Dendritic cell treated with granulocyte-macrophage colony-stimulating factor and Interleukin-4, amounts not matched to agents 40 ng/mL and 50 ng/mL, for 4 days (primary cell): ENCODE measurements at regions not wholly inside any gene's neighbourhood (a gene's known extent, or its start where the extent isn't known, plus 50 kb on each side); places are given as distances from the start of the nearest gene placed in this dataset.

Experiments
- H3K27ac Mint-ChIP-seq: one replicate; pipeline ENCODE4 v1.8.0; 2022; ENCODE audit warnings: mild to moderate bottlenecking, mixed read lengths
- H3K27me3 Mint-ChIP-seq: one replicate; pipeline ENCODE4 v1.8.0; 2022; ENCODE audit warnings: mild to moderate bottlenecking, mixed read lengths
- H3K36me3 Mint-ChIP-seq: one replicate; pipeline ENCODE4 v1.8.0; 2022; ENCODE audit warnings: low read depth, mixed read lengths
- H3K4me1 Mint-ChIP-seq: one replicate; pipeline ENCODE4 v1.8.0; 2022; ENCODE audit warnings: low read depth, mixed read lengths
- H3K4me3 Mint-ChIP-seq: one replicate; pipeline ENCODE4 v1.8.0; 2022; ENCODE audit warnings: mild to moderate bottlenecking, moderate library complexity, mixed read lengths
- H3K9me3 Mint-ChIP-seq: one replicate; pipeline ENCODE4 v1.8.0; 2022; ENCODE audit warnings: mixed read lengths
- intact Hi-C: fragments of 100-400 bp; cut with micrococcal nuclease; formaldehyde crosslinking; loops from one replicate; pipeline ENCODE4 v1.15.0; 2022

- H3K9me3 Mint-ChIP-seq: no peaks in the 10 kb centered on the region
- no peaks in the 10 kb centered on the region for H3K27me3 Mint-ChIP-seq
- intact Hi-C loops: loop anchor here (10.0 kb wide), 1 partner anchor 251 kb away; no protein-coding TSS in a partner anchor
- no peak overlapping the region for H3K27ac Mint-ChIP-seq
- H3K36me3 Mint-ChIP-seq: no peaks in the 10 kb centered on the region
- H3K4me3 Mint-ChIP-seq: no peak overlapping the region
- H3K4me1 Mint-ChIP-seq: peaks cover 19% of the 10 kb centered on the region
Measured at GRCh38 chr18:44514106-44514505, 166.6 kb upstream of the SETBP1 start.

- intact Hi-C loops: loop anchor here (10.0 kb wide), 1 partner anchor 250 kb away; no protein-coding TSS in a partner anchor
- Mint-ChIP-seq H3K27ac (no peak overlapping the region), H3K4me1 (peaks cover 19% of the 10 kb centered on the region), H3K27me3 (no peaks in the 10 kb centered on the region), H3K4me3 (no peak overlapping the region), H3K36me3 (no peaks in the 10 kb centered on the region), H3K9me3 (no peaks in the 10 kb centered on the region)
Measured at GRCh38 chr18:44514766-44515165, 165.9 kb upstream of the SETBP1 start.

- Mint-ChIP-seq H3K27me3 (no peaks in the 10 kb centered on the region), H3K27ac (no peak overlapping the region), H3K36me3 (no peaks in the 10 kb centered on the region), H3K4me3 (no peak overlapping the region), H3K9me3 (no peaks in the 10 kb centered on the region), H3K4me1 (peaks cover 19% of the 10 kb centered on the region)
- intact Hi-C loops: loop anchor here (10.0 kb wide), 1 partner anchor 248 kb away; no protein-coding TSS in a partner anchor
Measured at GRCh38 chr18:44516450-44516849, 164.2 kb upstream of the SETBP1 start.

GRCh38 chr18:44517136-44517535 lies 163.6 kb upstream of the SETBP1 start:
- peaks cover 19% of the 10 kb centered on the region for H3K4me1 Mint-ChIP-seq
- H3K36me3 Mint-ChIP-seq: no peaks in the 10 kb centered on the region
- no peak overlapping the region for H3K4me3 Mint-ChIP-seq
- intact Hi-C loops: loop anchor here (10.0 kb wide), 1 partner anchor 248 kb away; no protein-coding TSS in a partner anchor
- no peak overlapping the region for H3K27ac Mint-ChIP-seq
- H3K9me3 Mint-ChIP-seq: no peaks in the 10 kb centered on the region
- no peaks in the 10 kb centered on the region for H3K27me3 Mint-ChIP-seq

- Mint-ChIP-seq H3K4me1 (peaks cover 19% of the 10 kb centered on the region), H3K4me3 (no peak overlapping the region), H3K9me3 (no peaks in the 10 kb centered on the region), H3K36me3 (no peaks in the 10 kb centered on the region), H3K27ac (no peak overlapping the region), H3K27me3 (no peaks in the 10 kb centered on the region)
- intact Hi-C loops: loop anchor here (10.0 kb wide), 1 partner anchor 247 kb away; no protein-coding TSS in a partner anchor
Measured at GRCh38 chr18:44518091-44518615, 162.5 kb upstream of the SETBP1 start.

- H3K36me3 Mint-ChIP-seq: no peaks in the 10 kb centered on the region
- no peak overlapping the region for H3K27ac Mint-ChIP-seq
- no peak overlapping the region for H3K4me3 Mint-ChIP-seq
- H3K9me3 Mint-ChIP-seq: no peaks in the 10 kb centered on the region
- no peaks in the 10 kb centered on the region for H3K27me3 Mint-ChIP-seq
- H3K4me1 Mint-ChIP-seq: peaks cover 19% of the 10 kb centered on the region
- intact Hi-C loops: loop anchor here (10.0 kb wide), 1 partner anchor 246 kb away; no protein-coding TSS in a partner anchor
Measured at GRCh38 chr18:44518666-44519065, 162.0 kb upstream of the SETBP1 start.

GRCh38 chr18:44520981-44521667 lies 159.6 kb upstream of the SETBP1 start:
- no peak overlapping the region for H3K27ac Mint-ChIP-seq
- H3K4me3 Mint-ChIP-seq: no peak overlapping the region
- H3K36me3 Mint-ChIP-seq: no peaks in the 10 kb centered on the region
- intact Hi-C loops: no loop called here
- no peaks in the 10 kb centered on the region for H3K9me3 Mint-ChIP-seq
- no peaks in the 10 kb centered on the region for H3K27me3 Mint-ChIP-seq
- H3K4me1 Mint-ChIP-seq: peaks cover 19% of the 10 kb centered on the region

- H3K27ac Mint-ChIP-seq: no peak overlapping the region
- intact Hi-C loops: no loop called here
- no peak overlapping the region for H3K4me3 Mint-ChIP-seq
- H3K27me3 Mint-ChIP-seq: no peaks in the 10 kb centered on the region
- H3K36me3 Mint-ChIP-seq: no peaks in the 10 kb centered on the region
- no peaks in the 10 kb centered on the region for H3K9me3 Mint-ChIP-seq
- peaks cover 20% of the 10 kb centered on the region for H3K4me1 Mint-ChIP-seq
Measured at GRCh38 chr18:44521668-44522022, 159.0 kb upstream of the SETBP1 start.

GRCh38 chr18:44526705-44527415 lies 153.8 kb upstream of the SETBP1 start:
- intact Hi-C loops: no loop called here
- H3K27ac Mint-ChIP-seq: no peak overlapping the region
- H3K9me3 Mint-ChIP-seq: no peaks in the 10 kb centered on the region
- no peak overlapping the region for H3K4me3 Mint-ChIP-seq
- H3K4me1 Mint-ChIP-seq: peaks cover 8% of the 10 kb centered on the region
- peaks cover 4% of the 10 kb centered on the region for H3K27me3 Mint-ChIP-seq
- no peaks in the 10 kb centered on the region for H3K36me3 Mint-ChIP-seq

GRCh38 chr18:44533071-44533470 lies 147.6 kb upstream of the SETBP1 start:
- Mint-ChIP-seq H3K9me3 (no peaks in the 10 kb centered on the region), H3K27ac (no peak overlapping the region), H3K27me3 (peaks cover 7% of the 10 kb centered on the region), H3K4me1 (peaks cover 17% of the 10 kb centered on the region), H3K36me3 (no peaks in the 10 kb centered on the region), H3K4me3 (no peak overlapping the region)
- intact Hi-C loops: no loop called here

GRCh38 chr18:44536046-44536445 lies 144.6 kb upstream of the SETBP1 start:
- Mint-ChIP-seq H3K27ac (no peak overlapping the region), H3K27me3 (peaks cover 3% of the 10 kb centered on the region), H3K9me3 (no peaks in the 10 kb centered on the region), H3K4me1 (peaks cover 17% of the 10 kb centered on the region), H3K36me3 (no peaks in the 10 kb centered on the region), H3K4me3 (no peak overlapping the region)
- intact Hi-C loops: no loop called here

- H3K27me3 Mint-ChIP-seq: peaks cover 3% of the 10 kb centered on the region
Measured at GRCh38 chr18:44536619-44537018, 144.1 kb upstream of the SETBP1 start.

GRCh38 chr18:44537526-44537925 lies 143.2 kb upstream of the SETBP1 start:
- no peaks in the 10 kb centered on the region for H3K36me3 Mint-ChIP-seq
- H3K27me3 Mint-ChIP-seq: peaks cover 3% of the 10 kb centered on the region
- H3K4me1 Mint-ChIP-seq: peaks cover 17% of the 10 kb centered on the region
- intact Hi-C loops: no loop called here
- no peak overlapping the region for H3K27ac Mint-ChIP-seq
- no peak overlapping the region for H3K4me3 Mint-ChIP-seq
- H3K9me3 Mint-ChIP-seq: no peaks in the 10 kb centered on the region

More at GRCh38 chr18:44536619-44537018, 144.1 kb upstream of the SETBP1 start:
- Mint-ChIP-seq H3K27ac (no peak overlapping the region), H3K9me3 (no peaks in the 10 kb centered on the region), H3K36me3 (no peaks in the 10 kb centered on the region), H3K4me3 (no peak overlapping the region), H3K4me1 (peaks cover 17% of the 10 kb centered on the region)
- intact Hi-C loops: no loop called here

- Mint-ChIP-seq H3K4me1 (peaks cover 9% of the 10 kb centered on the region), H3K36me3 (no peaks in the 10 kb centered on the region), H3K4me3 (no peak overlapping the region), H3K27me3 (peaks cover 1% of the 10 kb centered on the region), H3K9me3 (no peaks in the 10 kb centered on the region), H3K27ac (no peak overlapping the region)
- intact Hi-C loops: no loop called here
Measured at GRCh38 chr18:44539926-44540325, 140.8 kb upstream of the SETBP1 start.
